ENCODE measurements at regions not wholly inside any gene's neighbourhood (a gene's known extent, or its start where the extent isn't known, plus 50 kb on each side); places are given as distances from the start of the nearest gene placed in this dataset.
A peak's percentile ranks its signal among the peaks of the same experiment; 100 is the strongest.

GRCh38 chr4:32485956-32486355 is 1765.8 kb downstream of the PCDH7 start:
- H3K4me3 ChIP-seq (ENCODE audit: low read depth, low read length), result no peak overlapping the region
- no peak for DNase-seq (ENCODE audit: low read depth)
- TF ChIP-seq, protein P1, sequence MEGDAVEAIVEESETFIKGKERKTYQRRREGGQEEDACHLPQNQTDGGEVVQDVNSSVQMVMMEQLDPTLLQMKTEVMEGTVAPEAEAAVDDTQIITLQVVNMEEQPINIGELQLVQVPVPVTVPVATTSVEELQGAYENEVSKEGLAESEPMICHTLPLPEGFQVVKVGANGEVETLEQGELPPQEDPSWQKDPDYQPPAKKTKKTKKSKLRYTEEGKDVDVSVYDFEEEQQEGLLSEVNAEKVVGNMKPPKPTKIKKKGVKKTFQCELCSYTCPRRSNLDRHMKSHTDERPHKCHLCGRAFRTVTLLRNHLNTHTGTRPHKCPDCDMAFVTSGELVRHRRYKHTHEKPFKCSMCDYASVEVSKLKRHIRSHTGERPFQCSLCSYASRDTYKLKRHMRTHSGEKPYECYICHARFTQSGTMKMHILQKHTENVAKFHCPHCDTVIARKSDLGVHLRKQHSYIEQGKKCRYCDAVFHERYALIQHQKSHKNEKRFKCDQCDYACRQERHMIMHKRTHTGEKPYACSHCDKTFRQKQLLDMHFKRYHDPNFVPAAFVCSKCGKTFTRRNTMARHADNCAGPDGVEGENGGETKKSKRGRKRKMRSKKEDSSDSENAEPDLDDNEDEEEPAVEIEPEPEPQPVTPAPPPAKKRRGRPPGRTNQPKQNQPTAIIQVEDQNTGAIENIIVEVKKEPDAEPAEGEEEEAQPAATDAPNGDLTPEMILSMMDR (IDR thresholded peaks at IDR 0.05; ENCODE audit: insufficient read depth, low read depth, low read length), result no peak

GRCh38 chr4:32488690-32489089 is 1768.5 kb downstream of the PCDH7 start:
- no peak for DNase-seq (ENCODE audit: low read depth)
- TF ChIP-seq, protein P1 (IDR thresholded peaks at IDR 0.05; ENCODE audit: insufficient read depth, low read depth, low read length), result no peak
- H3K4me3 ChIP-seq (ENCODE audit: low read depth, low read length), result no peak overlapping the region

DNA sequence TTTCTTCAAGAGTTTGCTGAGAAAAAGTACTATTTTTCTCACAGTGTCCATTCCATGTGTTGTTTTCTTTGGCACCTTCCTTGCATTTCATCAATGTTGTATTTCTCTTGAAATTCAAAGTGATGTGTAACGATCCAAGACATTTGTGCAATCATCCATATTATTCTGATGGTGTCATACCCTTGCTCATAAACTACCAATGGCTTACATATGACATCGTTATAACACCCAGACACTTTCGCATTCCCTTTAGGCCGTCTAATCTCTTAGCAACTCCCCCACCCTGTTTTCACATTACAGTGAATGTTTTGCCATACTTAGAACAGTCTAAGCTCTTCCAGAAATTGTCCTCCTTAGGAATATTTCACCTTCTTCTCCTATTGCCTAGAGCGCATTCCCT is 1779.0 kb downstream of the PCDH7 start:
- peak; percentile 44 for DNase-seq (ENCODE audit: low read depth)
- TF ChIP-seq, protein P1 (IDR thresholded peaks at IDR 0.05; ENCODE audit: insufficient read depth, low read depth, low read length), result no peak
- H3K4me3 ChIP-seq (ENCODE audit: low read depth, low read length), result no peak overlapping the region

- no peak for DNase-seq (ENCODE audit: low read depth)
- no peak overlapping the region for H3K4me3 ChIP-seq (ENCODE audit: low read depth, low read length)
- TF ChIP-seq, protein P1 (IDR thresholded peaks at IDR 0.05; ENCODE audit: insufficient read depth, low read depth, low read length), result no peak
These were observed 1783.1 kb downstream of the PCDH7 start for GRCh38 chr4:32503241-32503640.

DNA sequence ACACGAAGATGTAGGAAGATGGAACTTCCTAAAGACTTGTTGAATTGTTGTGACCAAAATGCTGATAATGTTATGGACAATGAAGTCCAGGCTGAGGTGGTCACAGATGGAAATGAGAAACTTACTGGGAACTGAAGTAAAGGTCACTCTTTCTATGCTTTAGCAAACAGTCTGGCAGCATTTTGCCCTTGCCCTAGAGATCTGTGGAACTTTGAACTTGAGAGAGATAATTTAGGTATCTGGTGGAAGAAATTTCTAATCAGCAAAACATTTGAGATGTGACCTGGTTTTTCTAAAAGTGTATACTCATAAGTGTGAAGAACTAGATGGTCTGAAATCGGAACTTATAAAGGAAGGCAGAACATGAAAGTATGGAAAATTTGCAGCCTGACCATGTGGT is 1785.9 kb downstream of the PCDH7 start:
- TF ChIP-seq, protein P1 (IDR thresholded peaks at IDR 0.05; ENCODE audit: insufficient read depth, low read depth, low read length), result no peak
- no peak overlapping the region for H3K4me3 ChIP-seq (ENCODE audit: low read depth, low read length)
- no peak for DNase-seq (ENCODE audit: low read depth)

GRCh38 chr4:32519060-32519459 is 1798.9 kb downstream of the PCDH7 start:
- DNase-seq (ENCODE audit: low read depth), result no peak
- no peak overlapping the region for H3K4me3 ChIP-seq (ENCODE audit: low read depth, low read length)
- TF ChIP-seq, protein P1 (IDR thresholded peaks at IDR 0.05; ENCODE audit: insufficient read depth, low read depth, low read length), result no peak

DNA sequence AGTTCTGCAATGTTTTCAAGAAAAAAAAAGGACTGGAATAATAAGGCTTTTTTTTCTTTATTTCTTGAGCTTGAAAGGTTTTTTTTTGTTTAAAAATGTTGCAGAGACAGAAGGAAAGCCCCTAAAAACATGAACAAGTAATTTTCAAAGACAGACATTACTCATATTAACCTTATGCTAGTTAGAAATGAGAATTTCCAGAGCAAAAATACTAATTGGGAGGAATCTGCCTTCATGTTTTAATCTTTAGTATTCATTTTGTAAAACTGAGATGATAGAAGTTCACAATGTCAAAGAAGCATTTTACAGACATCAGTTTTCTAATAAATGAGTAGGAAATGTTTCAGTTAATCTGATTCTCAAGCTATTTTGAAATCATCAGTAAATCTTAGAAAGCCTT is 1805.3 kb downstream of the PCDH7 start:
- no peak overlapping the region for H3K4me3 ChIP-seq (ENCODE audit: low read depth, low read length)
- DNase-seq (ENCODE audit: low read depth), result no peak
- TF ChIP-seq, protein P1 (IDR thresholded peaks at IDR 0.05; ENCODE audit: insufficient read depth, low read depth, low read length), result no peak
